GM21515 (cell line): ENCODE measurements at regions not wholly inside any gene's neighbourhood (a gene's known extent, or its start where the extent isn't known, plus 50 kb on each side); places are given as distances from the start of the nearest gene placed in this dataset.
"Not testable (repeated sequence)": the region's sequence is repeated elsewhere in the genome, so short reads cannot be mapped to it uniquely, and the experiment has no call there.

Source experiments
- ATAC-seq: cut with Tn5 transposase; IDR thresholded peaks from one replicate; pipeline ENCODE4 v1.9.1; 2021; ENCODE audit not compliant: unreplicated experiment

GRCh38 chr7:17083392-17084165 is 201.8 kb upstream of the AGR3 start:
- no peak for ATAC-seq

- no peak for ATAC-seq
Observed at GRCh38 chr7:17084166-17084475, 202.3 kb upstream of the AGR3 start.

DNA sequence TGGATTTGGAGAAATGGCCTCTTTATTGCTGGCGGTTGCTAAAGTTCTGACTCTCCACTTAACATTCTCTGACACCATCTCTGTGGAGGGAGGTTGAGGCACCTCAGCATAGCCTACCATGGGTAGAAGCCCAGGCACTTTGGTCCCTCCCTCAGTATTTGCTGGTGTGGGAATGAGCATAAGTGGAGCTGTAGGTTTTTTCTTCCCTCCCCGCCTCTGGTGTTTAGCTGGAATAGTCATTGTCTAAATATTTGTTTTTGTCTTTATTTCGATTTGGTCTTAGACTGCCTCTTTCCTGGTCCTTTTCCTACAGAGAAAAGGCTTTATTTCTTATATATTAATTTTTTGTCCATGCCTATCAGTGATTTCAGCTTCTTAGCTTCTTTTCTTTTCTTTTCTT is 203.4 kb upstream of the AGR3 start:
- ATAC-seq: no peak

- no peak for ATAC-seq
Observed at GRCh38 chr7:17086403-17086802, 204.6 kb upstream of the AGR3 start.

- no peak for ATAC-seq
Observed at GRCh38 chr7:17090751-17091150, 207.7 kb upstream of the AHR start.

- no peak for ATAC-seq
Observed at GRCh38 chr7:17093461-17093860, 205.0 kb upstream of the AHR start.

GRCh38 chr7:17094963-17095574 is 203.4 kb upstream of the AHR start:
- no peak for ATAC-seq

- no peak for ATAC-seq
Observed at GRCh38 chr7:17095931-17096330, 202.5 kb upstream of the AHR start.

- no peak for ATAC-seq
Observed at GRCh38 chr7:17097668-17098297, 200.7 kb upstream of the AHR start.

DNA sequence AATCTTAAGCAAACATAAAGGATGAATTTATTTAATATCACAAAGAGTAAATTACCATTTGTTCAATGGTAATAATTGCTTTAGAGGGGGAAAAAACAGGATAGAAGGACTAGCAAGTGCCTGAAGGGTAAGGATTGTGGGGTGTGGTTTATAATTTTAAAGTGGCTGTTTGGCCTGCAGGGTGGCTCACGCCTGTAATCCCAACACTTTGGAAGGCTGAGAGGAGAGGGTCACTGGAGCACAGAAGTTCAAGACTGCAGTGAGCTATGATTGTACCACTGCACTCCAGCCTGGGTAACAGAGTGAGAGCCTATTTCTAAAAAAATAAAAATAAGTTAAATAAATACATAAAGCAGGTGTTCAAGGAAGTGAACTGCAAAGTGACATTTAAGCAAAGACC is 199.9 kb upstream of the AHR start:
- no peak for ATAC-seq

DNA sequence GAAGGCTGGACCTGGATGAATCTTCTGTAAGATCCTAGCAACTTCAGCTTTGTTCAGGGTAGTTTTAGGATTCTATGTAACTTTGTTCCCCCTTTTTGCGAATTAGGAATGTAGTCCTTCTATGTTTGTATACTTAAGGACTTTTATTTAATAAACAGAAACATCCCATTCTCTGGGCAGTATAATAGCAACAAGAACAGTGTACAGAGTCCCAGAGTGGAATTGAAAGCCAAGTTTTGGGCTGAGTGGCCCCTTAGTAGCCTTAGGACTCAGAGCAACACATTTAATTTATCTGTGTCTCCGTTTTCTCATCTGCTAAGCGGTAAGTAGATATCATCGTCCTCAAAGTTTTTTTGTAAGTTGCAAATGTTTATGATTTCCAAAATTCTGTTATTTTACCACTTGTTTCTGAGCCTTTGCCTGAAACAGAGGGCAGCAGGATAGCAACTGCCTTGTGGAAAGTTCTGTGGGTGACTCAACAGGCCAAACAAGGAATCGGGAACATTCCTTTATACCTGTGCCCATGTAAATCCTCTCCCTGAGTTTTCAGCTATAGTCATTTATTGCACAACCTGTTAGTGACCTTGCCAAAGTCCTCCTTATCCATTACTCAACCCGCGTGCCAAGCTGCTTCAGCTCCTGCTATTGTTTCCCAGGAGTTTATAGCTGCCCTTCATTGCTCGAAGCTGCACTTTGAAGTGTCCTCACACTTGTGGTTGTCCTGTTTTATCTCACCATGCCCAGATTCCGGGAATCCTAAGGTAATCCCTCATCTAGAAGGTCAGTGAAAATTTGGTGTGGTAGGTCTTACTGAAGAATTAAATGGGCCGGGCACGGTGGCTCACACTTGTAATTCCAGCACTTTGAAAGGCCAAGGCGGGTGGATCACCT is 199.1 kb upstream of the AHR start:
- ATAC-seq: no peak

DNA sequence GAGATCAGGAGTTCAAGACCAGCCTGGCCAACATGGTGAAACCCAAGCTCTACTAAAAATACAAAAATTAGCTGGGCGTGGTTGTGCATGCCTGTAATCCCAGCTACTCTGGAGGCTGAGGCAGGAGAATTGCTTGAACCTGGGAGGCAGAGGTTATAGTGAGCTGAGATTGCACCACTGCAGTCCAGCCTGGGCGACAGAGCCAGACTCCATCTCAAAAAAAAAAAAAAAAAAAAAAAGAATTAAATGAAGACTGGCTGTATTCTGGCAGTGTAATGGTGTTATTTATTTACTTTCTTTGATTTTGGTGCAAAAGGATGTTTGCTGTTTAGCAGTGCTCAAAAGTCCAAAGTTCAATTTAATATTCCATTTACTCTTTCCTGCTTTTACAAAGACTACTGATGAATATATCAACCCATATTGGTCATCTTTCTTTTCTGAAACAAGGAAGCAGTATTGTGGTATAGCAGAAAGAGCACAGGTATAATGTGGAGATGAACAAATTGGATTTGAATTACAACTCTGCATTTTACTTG is 198.4 kb upstream of the AHR start:
- not testable (repeated sequence) for ATAC-seq

- ATAC-seq: no peak
Observed at GRCh38 chr7:17101207-17101696, 197.2 kb upstream of the AHR start.

- no peak for ATAC-seq
Observed at GRCh38 chr7:17103170-17103569, 195.3 kb upstream of the AHR start.

DNA sequence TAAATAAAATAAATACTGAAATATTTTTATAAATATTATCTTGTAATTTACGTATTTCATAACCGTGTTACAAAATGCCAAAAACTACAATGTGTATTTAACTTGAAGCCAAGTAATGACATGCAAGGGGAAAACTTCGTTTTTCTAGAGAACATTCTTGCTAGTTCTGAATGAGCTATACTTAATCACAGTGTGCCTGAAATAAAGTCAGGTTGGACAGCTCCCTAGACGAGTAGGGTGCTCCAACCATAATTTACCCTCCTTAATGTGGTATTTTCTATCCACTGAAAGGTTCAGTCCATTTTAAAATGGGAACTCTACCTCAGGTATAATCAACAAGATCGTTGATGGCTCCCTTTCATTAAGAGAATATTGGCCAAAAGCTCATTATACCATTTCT is 194.5 kb upstream of the AHR start:
- no peak for ATAC-seq

DNA sequence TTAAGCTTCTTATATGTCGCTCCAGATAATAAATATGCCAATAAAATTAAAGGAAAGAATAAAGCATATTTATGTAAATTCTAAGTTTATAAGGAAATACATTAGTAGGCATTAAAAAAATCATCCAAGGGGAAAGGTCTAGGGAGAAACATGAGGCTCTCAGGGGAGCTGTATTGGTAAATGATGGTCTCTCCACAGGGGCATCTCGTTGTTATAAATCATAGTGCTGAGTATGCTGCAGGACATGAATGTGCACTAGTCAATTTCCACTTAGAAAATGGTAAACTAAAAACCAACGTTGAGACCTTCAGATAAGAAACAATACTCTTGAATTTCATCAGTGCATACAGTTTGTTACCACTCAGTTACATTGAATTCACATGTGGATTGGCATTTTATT is 194.0 kb upstream of the AHR start:
- ATAC-seq: no peak

- no peak for ATAC-seq
Observed at GRCh38 chr7:17105701-17106100, 192.8 kb upstream of the AHR start.

DNA sequence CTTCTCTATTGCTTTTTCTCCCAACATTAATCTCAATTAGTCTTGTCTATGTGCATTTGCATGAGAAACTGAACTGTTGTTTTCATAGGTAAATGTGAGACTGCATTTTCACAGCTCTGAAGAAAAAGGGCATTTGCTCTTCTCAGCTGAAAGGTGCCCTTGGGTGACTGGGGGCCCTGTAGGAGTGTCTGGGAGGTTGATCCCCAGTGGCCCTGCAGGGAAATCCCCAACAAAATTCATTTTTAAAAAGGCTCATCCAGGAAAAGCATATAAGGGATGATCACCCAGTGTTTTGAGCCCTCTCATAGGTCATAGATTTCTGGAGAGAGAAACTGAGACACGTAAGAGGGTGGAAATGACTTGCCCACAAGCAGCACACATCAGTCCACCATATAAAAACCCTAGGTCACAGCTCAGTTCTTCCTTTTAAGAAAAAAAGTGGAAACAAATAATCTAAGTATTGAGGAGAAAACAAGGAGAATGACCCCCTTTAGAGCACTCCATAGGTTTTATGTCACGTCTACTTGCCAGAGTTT is 190.3 kb upstream of the AHR start:
- no peak for ATAC-seq

DNA sequence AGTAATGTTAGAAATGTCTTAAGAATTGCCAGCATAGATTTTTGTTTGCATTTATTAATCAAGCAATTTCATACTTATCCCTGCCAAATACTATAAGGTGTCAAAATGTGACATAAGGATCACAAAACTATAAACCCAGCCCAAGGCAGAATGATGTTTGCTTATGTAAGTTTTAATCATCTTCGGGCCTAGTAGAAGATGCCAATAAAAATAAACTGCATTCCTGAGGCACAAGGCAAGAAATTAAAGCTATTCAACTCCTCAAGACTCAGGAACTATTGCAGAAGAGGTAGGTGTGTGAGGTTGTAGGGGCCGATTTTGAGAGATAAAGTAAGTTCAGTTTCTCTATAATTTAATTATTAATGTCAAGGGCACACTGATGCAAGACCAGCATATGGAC is 189.4 kb upstream of the AHR start:
- no peak for ATAC-seq

GRCh38 chr7:17113770-17114169 is 184.7 kb upstream of the AHR start:
- not testable (repeated sequence) for ATAC-seq

- ATAC-seq: no peak
Observed at GRCh38 chr7:17118412-17118811, 180.0 kb upstream of the AHR start.
